ENCODE measurements at regions not wholly inside any gene's neighbourhood (a gene's known extent, or its start where the extent isn't known, plus 50 kb on each side); places are given as distances from the start of the nearest gene placed in this dataset.
A peak's percentile ranks its signal among the peaks of the same experiment; 100 is the strongest.

GRCh38 chr7:33774762-33775523, 130.4 kb upstream of the BMPER start:
- TF ChIP-seq EZH2 (IDR thresholded peaks at IDR 0.05; ENCODE audit: borderline replicate concordance) (no peak), CTCF (IDR thresholded peaks at IDR 0.05; ENCODE audit: poor library complexity) (no peak), EZH2phosphoT487 (IDR thresholded peaks at IDR 0.05; ENCODE audit: low read depth, severe bottlenecking, unreplicated experiment) (no peak)
- Histone ChIP-seq H4K20me1 (ENCODE audit: insufficient read depth, poor library complexity, severe bottlenecking) (no peaks in the 10 kb centered on the region), H3K79me2 (no peaks in the 10 kb centered on the region), H3K9me3 (ENCODE audit: low read depth) (no peaks in the 10 kb centered on the region), H2AFZ (no peak overlapping the region), H3K4me3 (no peak overlapping the region), H3K4me1 (ENCODE audit: insufficient read depth) (peaks cover 14% of the 10 kb centered on the region), H3K4me2 (no peak overlapping the region), H3K9me2 (replicated peaks; ENCODE audit: insufficient read depth) (no peaks in the 10 kb centered on the region), H3K27me3 (no peaks in the 10 kb centered on the region), H3K36me3 (replicated peaks; ENCODE audit: insufficient read depth, low read depth) (no peaks in the 10 kb centered on the region), H3K27ac (peak overlapping the region; percentile 11)
- 53% methylated on average over 6 of the region's 6 CpGs for WGBS (ENCODE audit: low lambda C conversion rate, missing lambda C conversion rate)
- DNase-seq (ENCODE audit: low spot score), result peak; percentile 56

- 95% methylated on average over 4 of the region's 4 CpGs for WGBS (ENCODE audit: low lambda C conversion rate, missing lambda C conversion rate)
- H3K4me2 ChIP-seq, result no peak overlapping the region
- peak overlapping the region; percentile 11 for H3K27ac ChIP-seq
- peaks cover 14% of the 10 kb centered on the region for H3K4me1 ChIP-seq (ENCODE audit: insufficient read depth)
- H3K27me3 ChIP-seq, result no peaks in the 10 kb centered on the region
- H3K9me3 ChIP-seq (ENCODE audit: low read depth), result no peaks in the 10 kb centered on the region
- H3K4me3 ChIP-seq, result no peak overlapping the region
- H4K20me1 ChIP-seq (ENCODE audit: insufficient read depth, poor library complexity, severe bottlenecking), result no peaks in the 10 kb centered on the region
- no peak for DNase-seq (ENCODE audit: low spot score)
- H2AFZ ChIP-seq, result no peak overlapping the region
- no peaks in the 10 kb centered on the region for H3K36me3 ChIP-seq (replicated peaks; ENCODE audit: insufficient read depth, low read depth)
- no peak for TF ChIP-seq CTCF (IDR thresholded peaks at IDR 0.05; ENCODE audit: poor library complexity)
- no peak for TF ChIP-seq EZH2phosphoT487 (IDR thresholded peaks at IDR 0.05; ENCODE audit: low read depth, severe bottlenecking, unreplicated experiment)
- TF ChIP-seq EZH2 (IDR thresholded peaks at IDR 0.05; ENCODE audit: borderline replicate concordance), result no peak
- no peaks in the 10 kb centered on the region for H3K9me2 ChIP-seq (replicated peaks; ENCODE audit: insufficient read depth)
- H3K79me2 ChIP-seq, result no peaks in the 10 kb centered on the region
Measured at GRCh38 chr7:33775790-33776189, 129.5 kb upstream of the BMPER start.

- Histone ChIP-seq H3K27me3 (no peaks in the 10 kb centered on the region), H4K20me1 (ENCODE audit: insufficient read depth, poor library complexity, severe bottlenecking) (no peaks in the 10 kb centered on the region), H3K4me2 (no peak overlapping the region), H3K36me3 (replicated peaks; ENCODE audit: insufficient read depth, low read depth) (no peaks in the 10 kb centered on the region), H3K27ac (no peak overlapping the region), H3K79me2 (no peaks in the 10 kb centered on the region), H3K9me3 (ENCODE audit: low read depth) (no peaks in the 10 kb centered on the region), H3K4me1 (ENCODE audit: insufficient read depth) (peaks cover 14% of the 10 kb centered on the region), H2AFZ (no peak overlapping the region), H3K4me3 (no peak overlapping the region), H3K9me2 (replicated peaks; ENCODE audit: insufficient read depth) (no peaks in the 10 kb centered on the region)
- DNase-seq (ENCODE audit: low spot score), result no peak
- no peak for TF ChIP-seq EZH2phosphoT487 (IDR thresholded peaks at IDR 0.05; ENCODE audit: low read depth, severe bottlenecking, unreplicated experiment)
- TF ChIP-seq EZH2 (IDR thresholded peaks at IDR 0.05; ENCODE audit: borderline replicate concordance), result no peak
- no peak for TF ChIP-seq CTCF (IDR thresholded peaks at IDR 0.05; ENCODE audit: poor library complexity)
- 63% methylated on average over 3 of the region's 3 CpGs for WGBS (ENCODE audit: low lambda C conversion rate, missing lambda C conversion rate)
Measured at GRCh38 chr7:33776788-33777187, 128.6 kb upstream of the BMPER start.
